GM10248 (cell line): ENCODE measurements at regions not wholly inside any gene's neighbourhood (a gene's known extent, or its start where the extent isn't known, plus 50 kb on each side); places are given as distances from the start of the nearest gene placed in this dataset.

ENCODE experiments used
- CTCF ChIA-PET: fragments of 300-600 bp; sonication (Branson Sonifier 250); formaldehyde crosslinking; extraction: SDS; loops from one replicate; lab custom pipeline; 2021; ENCODE audit warnings: antibody characterized with exemption; lab: Yijun Ruan, JAX
- POLR2A ChIA-PET: fragments of 350-650 bp; sonication (Branson Sonifier 250); formaldehyde crosslinking; extraction: SDS; loops from one replicate; lab custom pipeline; 2020; ENCODE audit warnings: antibody characterized with exemption; lab: Yijun Ruan, JAX
- DNase-seq: peaks from one replicate; pipeline ENCODE4 v3.0.0; 2012; ENCODE audit errors: extremely low spot score
- TF ChIP-seq, protein P1 (sequence below): IDR thresholded peaks from 2 replicates; pipeline ENCODE4 v1.5.1; 2012; ENCODE audit warnings: mild to moderate bottlenecking, low read depth; ENCODE audit errors: extremely low read depth, missing control alignments, control extremely low read depth

- ChIA-PET POLR2A (no interaction called here), CTCF (no interaction called here)
- no peak for DNase-seq
- TF ChIP-seq, protein P1, sequence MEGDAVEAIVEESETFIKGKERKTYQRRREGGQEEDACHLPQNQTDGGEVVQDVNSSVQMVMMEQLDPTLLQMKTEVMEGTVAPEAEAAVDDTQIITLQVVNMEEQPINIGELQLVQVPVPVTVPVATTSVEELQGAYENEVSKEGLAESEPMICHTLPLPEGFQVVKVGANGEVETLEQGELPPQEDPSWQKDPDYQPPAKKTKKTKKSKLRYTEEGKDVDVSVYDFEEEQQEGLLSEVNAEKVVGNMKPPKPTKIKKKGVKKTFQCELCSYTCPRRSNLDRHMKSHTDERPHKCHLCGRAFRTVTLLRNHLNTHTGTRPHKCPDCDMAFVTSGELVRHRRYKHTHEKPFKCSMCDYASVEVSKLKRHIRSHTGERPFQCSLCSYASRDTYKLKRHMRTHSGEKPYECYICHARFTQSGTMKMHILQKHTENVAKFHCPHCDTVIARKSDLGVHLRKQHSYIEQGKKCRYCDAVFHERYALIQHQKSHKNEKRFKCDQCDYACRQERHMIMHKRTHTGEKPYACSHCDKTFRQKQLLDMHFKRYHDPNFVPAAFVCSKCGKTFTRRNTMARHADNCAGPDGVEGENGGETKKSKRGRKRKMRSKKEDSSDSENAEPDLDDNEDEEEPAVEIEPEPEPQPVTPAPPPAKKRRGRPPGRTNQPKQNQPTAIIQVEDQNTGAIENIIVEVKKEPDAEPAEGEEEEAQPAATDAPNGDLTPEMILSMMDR: no peak
Measured at GRCh38 chr18:69172046-69172445, 228.6 kb upstream of the DOK6 start.

DNA sequence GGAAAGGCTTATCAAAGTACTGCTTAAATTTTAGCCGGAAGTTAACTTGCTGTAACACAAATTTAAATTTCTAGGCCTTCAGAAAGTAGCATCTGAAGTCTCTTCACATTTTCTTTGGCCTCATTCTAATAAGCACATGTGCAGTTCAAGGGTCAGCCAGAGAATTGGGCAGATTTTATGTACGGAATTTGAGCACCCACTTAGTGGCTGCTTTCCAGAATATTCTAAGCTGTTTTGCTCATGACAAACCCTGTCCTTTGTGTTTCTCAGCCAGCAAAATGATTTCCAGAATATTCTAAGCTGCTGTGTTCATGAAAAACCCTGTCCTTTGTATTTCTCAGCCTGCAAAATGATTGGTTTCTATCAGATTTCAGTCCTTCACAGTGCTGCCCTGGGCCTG lies 225.0 kb upstream of the DOK6 start:
- TF ChIP-seq, protein P1: no peak
- POLR2A ChIA-PET: no interaction called here
- CTCF ChIA-PET: no interaction called here
- no peak for DNase-seq

DNA sequence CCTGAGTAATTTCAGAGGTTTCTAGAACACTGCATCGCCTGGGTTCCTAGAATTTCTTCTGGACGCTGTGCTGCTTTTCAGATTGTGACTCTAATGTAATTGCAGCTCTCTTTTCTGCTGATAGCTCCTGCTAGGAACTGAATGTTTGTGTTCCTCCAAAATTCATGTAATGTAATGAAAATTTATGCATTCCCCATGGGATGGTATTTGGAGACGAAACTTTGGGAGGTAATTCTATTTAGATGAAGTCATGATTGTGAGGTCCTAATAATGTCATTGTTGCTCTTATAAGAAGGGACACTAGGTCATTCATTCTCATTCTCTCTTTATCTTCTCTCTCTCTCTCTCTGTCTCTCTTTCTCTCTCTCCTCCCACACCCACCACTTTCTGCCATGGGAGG lies 223.9 kb upstream of the DOK6 start:
- POLR2A ChIA-PET: no interaction called here
- CTCF ChIA-PET: interaction anchor here (1.6 kb wide), 1 partner anchor 37 kb away, joined by 3 read pairs; no protein-coding TSS in a partner anchor
- TF ChIP-seq, protein P1: no peak
- no peak for DNase-seq

- DNase-seq: no peak
- ChIA-PET POLR2A (no interaction called here), CTCF (interaction anchor here (1.0 to 1.6 kb wide), 3 partner anchors 10 to 38 kb away, joined by 3 to 4 read pairs (median 3); no protein-coding TSS in a partner anchor)
Measured at GRCh38 chr18:69177702-69178101, 223.0 kb upstream of the DOK6 start.

DNA sequence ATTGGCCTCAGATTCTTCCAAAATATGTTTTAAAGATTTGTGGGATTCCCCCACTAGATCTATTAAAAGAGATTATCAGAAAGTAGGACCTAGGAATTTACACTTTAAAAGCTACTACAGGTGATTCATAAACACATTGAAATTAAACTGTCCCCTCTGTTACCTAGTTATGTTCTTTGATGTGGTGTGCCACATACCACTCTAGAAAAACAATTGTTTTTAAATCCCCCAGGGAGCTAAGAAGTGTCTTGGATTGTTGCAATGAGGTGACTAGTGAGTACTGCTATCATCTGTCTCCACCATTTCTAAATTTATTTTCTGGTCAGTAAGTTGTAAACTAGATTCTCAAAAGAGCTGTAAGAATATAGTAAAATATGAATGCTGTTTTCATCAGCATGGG lies 214.5 kb upstream of the DOK6 start:
- POLR2A ChIA-PET: no interaction called here

More at GRCh38 chr18:69177702-69178101, 223.0 kb upstream of the DOK6 start:
- TF ChIP-seq, protein P1: no peak

GRCh38 chr18:69196336-69196735 lies 204.4 kb upstream of the DOK6 start:
- DNase-seq: no peak
- TF ChIP-seq, protein P1: no peak
- ChIA-PET POLR2A (no interaction called here), CTCF (interaction anchor here (1.5 kb wide), 1 partner anchor 34 kb away, joined by 3 read pairs; no protein-coding TSS in a partner anchor)

More for the DNA sequence above, 214.5 kb upstream of the DOK6 start:
- TF ChIP-seq, protein P1: no peak
- CTCF ChIA-PET: interaction anchor here (1.3 to 1.7 kb wide), 2 partner anchors 18 to 22 kb away, joined by 3 to 4 read pairs; no protein-coding TSS in a partner anchor
- DNase-seq: no peak

- TF ChIP-seq, protein P1: no peak
- ChIA-PET POLR2A (no interaction called here), CTCF (interaction anchor here (1.0 kb wide), 1 partner anchor 10 kb away, joined by 3 read pairs; no protein-coding TSS in a partner anchor)
- no peak for DNase-seq
Measured at GRCh38 chr18:69205925-69206324, 194.8 kb upstream of the DOK6 start.
